Endothelial cell (in vitro differentiated cells): ENCODE measurements at regions not wholly inside any gene's neighbourhood (a gene's known extent, or its start where the extent isn't known, plus 50 kb on each side); places are given as distances from the start of the nearest gene placed in this dataset.

Source experiments
- DNase-seq: peaks from one replicate; pipeline ENCODE4 v3.0.0; 2021; ENCODE audit warnings: low spot score
- H3K27ac Mint-ChIP-seq: one replicate; pipeline ENCODE4 v1.8.0; 2021; ENCODE audit warnings: mixed read lengths, inconsistent platforms; ENCODE audit not compliant: unreplicated experiment
- H3K27me3 Mint-ChIP-seq: one replicate; pipeline ENCODE4 v1.8.0; 2021; ENCODE audit warnings: mild to moderate bottlenecking, moderate library complexity, mixed read lengths, inconsistent platforms; ENCODE audit not compliant: unreplicated experiment
- H3K36me3 Mint-ChIP-seq: one replicate; pipeline ENCODE4 v1.8.0; 2021; ENCODE audit warnings: mild to moderate bottlenecking, low read depth, mixed read lengths, inconsistent platforms; ENCODE audit not compliant: unreplicated experiment
- H3K4me1 Mint-ChIP-seq: one replicate; pipeline ENCODE4 v1.8.0; 2021; ENCODE audit warnings: mild to moderate bottlenecking, mixed read lengths, inconsistent platforms; ENCODE audit not compliant: unreplicated experiment
- H3K4me3 Mint-ChIP-seq: one replicate; pipeline ENCODE4 v1.8.0; 2021; ENCODE audit warnings: mild to moderate bottlenecking, mixed read lengths, inconsistent platforms; ENCODE audit not compliant: unreplicated experiment
- H3K9me3 Mint-ChIP-seq: one replicate; pipeline ENCODE4 v1.8.0; 2021; ENCODE audit warnings: mixed read lengths, inconsistent platforms; ENCODE audit not compliant: unreplicated experiment
- CTCF ChIP-seq: fragments of 200-600 bp; sonication (generic); IDR thresholded peaks from one replicate; pipeline ENCODE4 v1.5.0; 2021; ENCODE audit warnings: antibody characterized with exemption; ENCODE audit not compliant: unreplicated experiment

- H3K4me1 Mint-ChIP-seq, result peaks cover 3% of the 10 kb centered on the region
- peaks cover 8% of the 10 kb centered on the region for H3K27me3 Mint-ChIP-seq
- no peak overlapping the region for H3K4me3 Mint-ChIP-seq
- DNase-seq, result no peak
- H3K36me3 Mint-ChIP-seq, result no peaks in the 10 kb centered on the region
- no peaks in the 10 kb centered on the region for H3K9me3 Mint-ChIP-seq
- H3K27ac Mint-ChIP-seq, result no peak overlapping the region
- TF ChIP-seq CTCF, result no peak
Measured at GRCh38 chr22:49549256-49550140, 278.2 kb downstream of the BRD1 start.

GRCh38 chr22:49548356-49549202 is 279.1 kb downstream of the BRD1 start:
- Mint-ChIP-seq H3K4me3 (no peak overlapping the region), H3K27ac (no peak overlapping the region), H3K36me3 (no peaks in the 10 kb centered on the region), H3K27me3 (peaks cover 8% of the 10 kb centered on the region), H3K4me1 (peaks cover 3% of the 10 kb centered on the region), H3K9me3 (no peaks in the 10 kb centered on the region)
- no peak for TF ChIP-seq CTCF
- DNase-seq, result no peak

- Mint-ChIP-seq H3K36me3 (no peaks in the 10 kb centered on the region), H3K27me3 (peaks cover 8% of the 10 kb centered on the region), H3K27ac (no peak overlapping the region), H3K9me3 (no peaks in the 10 kb centered on the region), H3K4me1 (peaks cover 3% of the 10 kb centered on the region), H3K4me3 (no peak overlapping the region)
- no peak for TF ChIP-seq CTCF
- DNase-seq, result no peak
Measured at GRCh38 chr22:49547751-49548239, 279.9 kb downstream of the BRD1 start.

GRCh38 chr22:49546811-49547585 is 280.7 kb downstream of the BRD1 start:
- H3K27me3 Mint-ChIP-seq, result peaks cover 5% of the 10 kb centered on the region
- H3K4me3 Mint-ChIP-seq, result no peak overlapping the region
- DNase-seq, result no peak
- H3K27ac Mint-ChIP-seq, result no peak overlapping the region
- no peaks in the 10 kb centered on the region for H3K9me3 Mint-ChIP-seq
- TF ChIP-seq CTCF, result no peak
- H3K36me3 Mint-ChIP-seq, result no peaks in the 10 kb centered on the region
- peaks cover 3% of the 10 kb centered on the region for H3K4me1 Mint-ChIP-seq
